GM10248 (cell line): ENCODE measurements at regions not wholly inside any gene's neighbourhood (a gene's known extent, or its start where the extent isn't known, plus 50 kb on each side); places are given as distances from the start of the nearest gene placed in this dataset.

Experiments used
- CTCF ChIA-PET: fragments of 300-600 bp; sonication (Branson Sonifier 250); formaldehyde crosslinking; extraction: SDS; loops from one replicate; lab custom pipeline; 2021; ENCODE audit warnings: antibody characterized with exemption; lab: Yijun Ruan, JAX
- POLR2A ChIA-PET: fragments of 350-650 bp; sonication (Branson Sonifier 250); formaldehyde crosslinking; extraction: SDS; loops from one replicate; lab custom pipeline; 2020; ENCODE audit warnings: antibody characterized with exemption; lab: Yijun Ruan, JAX
- DNase-seq: peaks from one replicate; pipeline ENCODE4 v3.0.0; 2012; ENCODE audit errors: extremely low spot score
- TF ChIP-seq, protein P1 (sequence below): IDR thresholded peaks from 2 replicates; pipeline ENCODE4 v1.5.1; 2012; ENCODE audit warnings: mild to moderate bottlenecking, low read depth; ENCODE audit errors: extremely low read depth, missing control alignments, control extremely low read depth

DNA sequence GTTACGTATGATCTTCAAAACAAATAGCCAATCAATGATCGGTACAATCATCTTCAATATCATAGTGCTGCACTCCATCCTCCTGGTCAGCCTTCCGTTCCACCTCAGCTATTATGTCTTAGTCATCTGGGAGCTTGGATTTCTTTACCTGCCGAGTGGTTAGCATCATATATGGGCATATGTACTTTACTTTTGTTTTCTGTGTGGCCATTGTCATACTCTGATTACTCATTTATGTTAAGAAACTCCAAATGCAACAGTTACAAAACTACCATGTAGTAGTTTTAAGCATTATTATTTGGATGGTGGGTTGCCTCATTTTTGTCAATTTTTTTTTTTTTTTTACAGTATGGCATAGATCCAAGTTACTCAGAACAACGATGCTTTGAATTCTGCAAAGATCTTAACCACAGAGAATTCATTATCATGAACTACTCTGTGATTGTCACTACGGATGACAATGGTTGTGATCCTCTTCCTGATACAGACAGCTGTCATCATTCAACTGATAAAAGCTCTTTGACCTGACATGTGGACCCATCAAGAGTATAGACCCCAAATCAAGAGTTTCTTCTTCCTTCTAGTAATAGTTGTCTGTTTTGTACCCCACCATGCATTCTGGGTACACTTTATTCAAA is 52.1 kb upstream of the NME8 start:
- ChIA-PET POLR2A (no interaction called here), CTCF (interaction anchor here (1.2 to 1.4 kb wide), 3 partner anchors 10 to 88 kb away, joined by 3 read pairs; no protein-coding TSS in a partner anchor)
- TF ChIP-seq, protein P1, sequence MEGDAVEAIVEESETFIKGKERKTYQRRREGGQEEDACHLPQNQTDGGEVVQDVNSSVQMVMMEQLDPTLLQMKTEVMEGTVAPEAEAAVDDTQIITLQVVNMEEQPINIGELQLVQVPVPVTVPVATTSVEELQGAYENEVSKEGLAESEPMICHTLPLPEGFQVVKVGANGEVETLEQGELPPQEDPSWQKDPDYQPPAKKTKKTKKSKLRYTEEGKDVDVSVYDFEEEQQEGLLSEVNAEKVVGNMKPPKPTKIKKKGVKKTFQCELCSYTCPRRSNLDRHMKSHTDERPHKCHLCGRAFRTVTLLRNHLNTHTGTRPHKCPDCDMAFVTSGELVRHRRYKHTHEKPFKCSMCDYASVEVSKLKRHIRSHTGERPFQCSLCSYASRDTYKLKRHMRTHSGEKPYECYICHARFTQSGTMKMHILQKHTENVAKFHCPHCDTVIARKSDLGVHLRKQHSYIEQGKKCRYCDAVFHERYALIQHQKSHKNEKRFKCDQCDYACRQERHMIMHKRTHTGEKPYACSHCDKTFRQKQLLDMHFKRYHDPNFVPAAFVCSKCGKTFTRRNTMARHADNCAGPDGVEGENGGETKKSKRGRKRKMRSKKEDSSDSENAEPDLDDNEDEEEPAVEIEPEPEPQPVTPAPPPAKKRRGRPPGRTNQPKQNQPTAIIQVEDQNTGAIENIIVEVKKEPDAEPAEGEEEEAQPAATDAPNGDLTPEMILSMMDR: no peak
- no peak for DNase-seq
